Mucosa of descending colon (tissue), 3 donors: ENCODE measurements at regions not wholly inside any gene's neighbourhood (a gene's known extent, or its start where the extent isn't known, plus 50 kb on each side); places are given as distances from the start of the nearest gene placed in this dataset.
"Not testable (repeated sequence)": the region's sequence is repeated elsewhere in the genome, so short reads cannot be mapped to it uniquely, and the experiment has no call there.

Experiments used
- ATAC-seq: fragments of 200-7000 bp; cut with Tn5 transposase; one replicate; pipeline ENCODE4 v1.9.1; 2020; ENCODE audit warnings: mild to moderate bottlenecking, moderate library complexity
- DNase-seq, 3 donors: peaks; one replicate each; pipeline ENCODE4 v3.0.0-alpha.2; 2020
- H3K36me3 ChIP-seq: fragments of 200-600 bp; one replicate; pipeline ENCODE4 v1.8.0; 2021; ENCODE audit warnings: low read depth, mild to moderate bottlenecking
- H3K4me1 ChIP-seq: fragments of 200-600 bp; one replicate; pipeline ENCODE4 v1.8.0; 2021; ENCODE audit warnings: low read depth, mild to moderate bottlenecking
- H3K4me3 ChIP-seq: fragments of 200-600 bp; one replicate; pipeline ENCODE4 v1.8.0; 2021; ENCODE audit warnings: mild to moderate bottlenecking
- H3K9me3 ChIP-seq: fragments of 200-600 bp; one replicate; pipeline ENCODE4 v1.8.0; 2021; ENCODE audit warnings: mild to moderate bottlenecking
- CTCF ChIP-seq: fragments of 200-600 bp; IDR thresholded peaks from one replicate; pipeline ENCODE4 v1.8.0; 2022; ENCODE audit warnings: antibody characterized with exemption, mild to moderate bottlenecking
- intact Hi-C, 2 donors: fragments of 100-400 bp; cut with DNase I in 1 of 2; cut with micrococcal nuclease in 1 of 2; formaldehyde crosslinking; loops; one replicate each; pipeline versions ENCODE4 v1.11.0 to v1.11.1; 2022; cut with DNase I, micrococcal nuclease
- donor health status: DM: no; HTN: no; CAD: no; lungs with moderate emphysema.
- donor health status: DM: no; HTN: no; CAD: no.
- donor health status: DM: no; HTN: yes; CAD: no.

GRCh38 chrX:134311994-134312393, 61.1 kb upstream of the PHF6 start:
- DNase-seq, H3K9me3 ChIP-seq, intact Hi-C loops, ATAC-seq, H3K36me3 ChIP-seq, H3K4me3 ChIP-seq, H3K4me1 ChIP-seq: not testable (repeated sequence)

GRCh38 chrX:134313418-134313817, 59.7 kb upstream of the PHF6 start:
- no peak for ATAC-seq
- DNase-seq = no peak
- Histone ChIP-seq H3K9me3 (no peaks in the 10 kb centered on the region), H3K36me3 (no peaks in the 10 kb centered on the region), H3K4me1 (no peaks in the 10 kb centered on the region), H3K4me3 (no peak overlapping the region)
- intact Hi-C loops = no loop called here
- TF ChIP-seq CTCF = no peak

- peak in 1 of 3 donors; percentile 6 for DNase-seq
- intact Hi-C loops = no loop called here
- H3K4me1 ChIP-seq = no peaks in the 10 kb centered on the region
- TF ChIP-seq CTCF = no peak
- ATAC-seq = peak; percentile 43
- H3K9me3 ChIP-seq = no peaks in the 10 kb centered on the region
- H3K36me3 ChIP-seq = no peaks in the 10 kb centered on the region
- no peak overlapping the region for H3K4me3 ChIP-seq
Observed at GRCh38 chrX:134315866-134316265, 57.2 kb upstream of the PHF6 start.
